IMR-90 (cell line): ENCODE measurements at regions not wholly inside any gene's neighbourhood (a gene's known extent, or its start where the extent isn't known, plus 50 kb on each side); places are given as distances from the start of the nearest gene placed in this dataset.

ENCODE experiments used
- BHLHE40 ChIP-seq: fragments of 150-350 bp; IDR thresholded peaks from 2 replicates; pipeline ENCODE4 v1.6.1; 2016; ENCODE audit warnings: mild to moderate bottlenecking, low read depth, low read length
- CEBPB ChIP-seq: IDR thresholded peaks from 2 replicates; pipeline ENCODE4 v1.6.1; 2012; ENCODE audit warnings: low read depth, low read length, improper control_type of control experiment
- CTCF ChIP-seq: conservative IDR thresholded peaks from 2 replicates; pipeline ENCODE4 v1.5.1; 2012; ENCODE audit warnings: mild to moderate bottlenecking, low read depth, low read length, improper control_type of control experiment
- ELK1 ChIP-seq: fragments of 150-350 bp; IDR thresholded peaks from 2 replicates; pipeline ENCODE4 v1.6.1; 2016; ENCODE audit warnings: low read depth, mild to moderate bottlenecking, low read length, moderate library complexity, borderline replicate concordance
- FOS ChIP-seq: fragments of 150-350 bp; IDR thresholded peaks from 2 replicates; pipeline ENCODE4 v1.6.1; 2016; ENCODE audit warnings: low read depth, low read length
- MAZ ChIP-seq: IDR thresholded peaks from 2 replicates; pipeline ENCODE4 v1.6.1; 2012; ENCODE audit warnings: low read depth, mild to moderate bottlenecking, low read length, improper control_type of control experiment, moderate library complexity, borderline replicate concordance
- NFE2L2 ChIP-seq: fragments of 150-350 bp; IDR thresholded peaks from 2 replicates; pipeline ENCODE4 v1.6.1; 2016; ENCODE audit warnings: low read depth, mild to moderate bottlenecking, low read length
- POLR2A ChIP-seq: IDR thresholded peaks from 2 replicates; pipeline ENCODE4 v1.6.1; 2012; ENCODE audit warnings: mild to moderate bottlenecking, low read depth, low read length
- RAD21 ChIP-seq: IDR thresholded peaks from 2 replicates; pipeline ENCODE4 v1.6.1; 2012; ENCODE audit warnings: low read length, improper control_type of control experiment
- RFX5 ChIP-seq: IDR thresholded peaks from 2 replicates; pipeline ENCODE4 v1.8.0; 2012; ENCODE audit warnings: low read depth, mild to moderate bottlenecking, low read length, moderate library complexity
- SMC3 ChIP-seq: fragments of 150-350 bp; IDR thresholded peaks from 2 replicates; pipeline ENCODE4 v1.6.1; 2016; ENCODE audit warnings: low read depth, mild to moderate bottlenecking, antibody characterized with exemption, low read length, moderate library complexity
- USF2 ChIP-seq: fragments of 150-350 bp; IDR thresholded peaks from 2 replicates; pipeline ENCODE4 v1.6.1; 2017; ENCODE audit warnings: mild to moderate bottlenecking, antibody characterized with exemption, low read length, low read depth

GRCh38 chr5:118687661-118688621 is 300.4 kb downstream of the DTWD2 start:
- TF ChIP-seq ELK1 (no peak), CTCF (no peak), MAZ (no peak), POLR2A (no peak), FOS (no peak), CEBPB (no peak), RFX5 (no peak), SMC3 (no peak), USF2 (no peak), NFE2L2 (no peak), RAD21 (no peak), BHLHE40 (no peak)
